GM18867 (cell line): ENCODE measurements at regions not wholly inside any gene's neighbourhood (a gene's known extent, or its start where the extent isn't known, plus 50 kb on each side); places are given as distances from the start of the nearest gene placed in this dataset.

Source experiments
- ATAC-seq: cut with Tn5 transposase; IDR thresholded peaks from one replicate; pipeline ENCODE4 v1.9.1; 2021; ENCODE audit warnings: mild to moderate bottlenecking, moderate library complexity; ENCODE audit not compliant: unreplicated experiment

- no peak for ATAC-seq
Measured at GRCh38 chr11:44483919-44484610, 81.4 kb upstream of the CD82 start.

- ATAC-seq, result no peak
Measured at GRCh38 chr11:44488165-44488965, 77.1 kb upstream of the CD82 start.

- no peak for ATAC-seq
Measured at GRCh38 chr11:44493383-44493782, 72.1 kb upstream of the CD82 start.

- no peak for ATAC-seq
Measured at GRCh38 chr11:44493930-44494329, 71.5 kb upstream of the CD82 start.

GRCh38 chr11:44494785-44495184 is 70.7 kb upstream of the CD82 start:
- no peak for ATAC-seq

GRCh38 chr11:44496391-44496790 is 69.1 kb upstream of the CD82 start:
- ATAC-seq, result no peak

GRCh38 chr11:44498089-44498871 is 67.2 kb upstream of the CD82 start:
- no peak for ATAC-seq

- no peak for ATAC-seq
Measured at GRCh38 chr11:44502506-44502905, 63.0 kb upstream of the CD82 start.

- ATAC-seq, result no peak
Measured at GRCh38 chr11:44505581-44506054, 59.8 kb upstream of the CD82 start.

- ATAC-seq, result no peak
Measured at GRCh38 chr11:44506375-44507016, 59.0 kb upstream of the CD82 start.

- ATAC-seq, result no peak
Measured at GRCh38 chr11:44507491-44507890, 58.0 kb upstream of the CD82 start.

- no peak for ATAC-seq
Measured at GRCh38 chr11:44507896-44508445, 57.5 kb upstream of the CD82 start.

- ATAC-seq, result no peak
Measured at GRCh38 chr11:44509296-44509695, 56.2 kb upstream of the CD82 start.

GRCh38 chr11:44510372-44510771 is 55.1 kb upstream of the CD82 start:
- no peak for ATAC-seq

GRCh38 chr11:44512818-44513217 is 52.6 kb upstream of the CD82 start:
- no peak for ATAC-seq

- ATAC-seq, result no peak
Measured at GRCh38 chr11:44515048-44515447, 50.4 kb upstream of the CD82 start.
